ENCODE measurements at regions not wholly inside any gene's neighbourhood (a gene's known extent, or its start where the extent isn't known, plus 50 kb on each side); places are given as distances from the start of the nearest gene placed in this dataset.

DNA sequence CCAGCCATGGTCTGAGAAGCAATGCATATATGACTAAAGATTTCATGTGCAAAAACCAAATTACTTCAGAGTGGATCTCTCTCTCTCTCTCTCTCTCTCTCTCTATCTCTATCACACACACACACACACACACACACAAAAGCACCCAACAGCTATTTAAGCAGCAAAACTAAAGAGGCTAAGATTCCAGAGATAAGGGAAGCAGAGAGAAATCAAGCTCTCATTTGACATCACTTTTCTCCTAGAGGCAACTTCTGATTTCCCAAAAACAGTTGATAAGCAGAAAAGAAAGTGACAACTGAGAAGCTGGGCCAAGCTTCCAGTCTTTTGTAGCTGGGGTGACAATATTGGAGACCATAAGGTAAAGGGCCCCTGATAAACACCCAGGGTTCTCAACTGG lies 526.0 kb upstream of the NR2F2 start:
- no peak for DNase-seq (ENCODE audit: low read depth in 4 of 4, low spot score in 3 of 4)

DNA sequence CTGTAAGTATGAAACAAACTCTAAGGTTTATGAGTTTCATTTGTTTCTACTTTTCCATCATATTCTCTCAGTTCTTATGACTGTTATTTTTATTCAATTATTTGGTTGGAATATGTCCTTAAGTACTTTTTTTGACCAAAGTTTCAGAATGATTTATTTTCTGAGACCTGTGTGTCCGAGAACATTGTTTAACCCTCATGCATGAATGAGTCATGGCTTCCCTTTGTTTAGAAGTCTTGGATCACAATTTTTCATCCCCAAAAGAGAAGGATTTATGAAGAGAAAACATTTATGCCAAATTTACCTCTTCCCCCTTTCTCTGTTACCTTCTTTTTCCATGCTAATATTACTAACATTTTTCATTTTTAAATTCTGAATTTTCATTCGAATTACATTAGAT lies 518.0 kb upstream of the NR2F2 start:
- no peak for DNase-seq (ENCODE audit: low read depth in 4 of 4, low spot score in 3 of 4)

DNA sequence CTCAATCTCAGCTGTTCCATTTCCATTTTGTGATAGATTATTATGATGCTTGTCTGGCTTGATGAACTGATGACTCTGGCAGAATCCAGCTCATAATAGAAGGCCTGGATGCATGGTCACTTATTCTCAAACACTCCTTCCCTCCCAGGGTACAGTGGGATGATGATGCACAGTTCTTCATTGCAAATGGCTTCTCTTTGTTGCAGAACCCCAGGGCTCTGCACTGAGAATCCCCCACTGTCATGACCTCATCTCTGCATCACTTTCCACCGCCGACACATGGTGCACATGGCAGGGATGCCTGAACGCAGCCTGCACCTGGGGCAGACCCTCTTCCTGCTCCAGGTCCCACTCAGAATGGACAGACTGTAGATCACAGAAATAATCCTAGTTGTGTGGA lies 515.6 kb upstream of the NR2F2 start:
- no peak for DNase-seq (ENCODE audit: low read depth in 4 of 4, low spot score in 3 of 4)

DNA sequence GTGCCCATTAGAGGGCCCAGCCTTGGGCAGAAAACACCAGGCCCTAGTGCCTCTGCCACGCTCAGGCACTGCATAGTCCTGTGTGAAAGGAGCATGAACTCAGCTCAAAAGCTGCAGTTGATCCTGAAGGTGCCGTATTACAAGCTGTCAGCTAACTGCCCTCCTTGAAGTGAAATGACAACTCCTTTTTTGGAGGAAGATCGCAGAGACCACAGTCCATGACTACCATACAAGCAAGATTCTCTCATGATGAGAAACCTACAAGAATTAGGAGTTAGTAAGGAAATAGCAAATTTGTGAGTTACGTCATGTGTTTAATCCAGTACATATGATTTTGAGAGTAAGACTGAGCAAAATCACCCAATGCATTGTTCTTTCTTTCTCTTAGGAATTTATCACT lies 513.9 kb upstream of the NR2F2 start:
- no peak for DNase-seq (ENCODE audit: low read depth in 4 of 4, low spot score in 3 of 4)

DNA sequence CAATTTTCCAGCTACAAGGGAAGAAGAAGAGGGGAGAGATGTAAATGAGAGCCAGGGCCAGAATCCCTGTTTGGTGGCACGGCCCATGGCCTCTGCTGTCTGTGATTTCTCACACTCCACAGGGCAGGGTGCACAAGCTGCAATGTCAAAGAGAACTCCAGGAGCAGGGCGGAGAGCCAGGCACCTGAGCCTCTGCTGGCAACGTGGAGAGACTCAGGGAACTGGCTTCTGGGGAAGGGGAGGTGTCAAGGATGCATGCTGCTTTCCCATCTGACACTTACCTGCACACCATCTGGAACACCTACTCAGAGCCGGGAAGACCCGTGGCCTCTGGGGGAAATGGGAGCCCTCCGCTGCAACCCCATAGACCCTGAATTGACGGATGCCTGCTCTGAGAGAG lies 507.5 kb upstream of the NR2F2 start:
- no peak for DNase-seq (ENCODE audit: low read depth in 4 of 4, low spot score in 3 of 4)

DNA sequence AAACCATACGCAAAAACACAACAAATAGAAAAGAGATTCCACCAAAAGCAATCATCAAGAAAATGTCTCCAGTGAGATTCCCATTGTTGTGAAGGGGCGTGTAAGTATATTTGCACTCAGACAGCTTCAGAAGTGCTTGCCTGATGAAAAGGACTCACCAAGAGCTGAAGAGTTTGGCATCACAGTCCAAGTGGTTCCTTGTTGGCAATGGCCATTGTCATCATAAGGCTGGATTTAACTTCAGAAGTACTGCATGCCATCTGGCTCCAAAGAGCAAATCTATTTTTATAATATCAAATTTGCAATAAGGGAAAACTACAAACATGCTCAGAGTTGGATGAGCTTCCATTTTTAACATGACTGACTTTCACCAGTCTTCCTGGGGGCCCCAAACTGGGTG lies 505.3 kb upstream of the NR2F2 start:
- DNase-seq (ENCODE audit: low read depth in 4 of 4, low spot score in 3 of 4) = no peak

DNA sequence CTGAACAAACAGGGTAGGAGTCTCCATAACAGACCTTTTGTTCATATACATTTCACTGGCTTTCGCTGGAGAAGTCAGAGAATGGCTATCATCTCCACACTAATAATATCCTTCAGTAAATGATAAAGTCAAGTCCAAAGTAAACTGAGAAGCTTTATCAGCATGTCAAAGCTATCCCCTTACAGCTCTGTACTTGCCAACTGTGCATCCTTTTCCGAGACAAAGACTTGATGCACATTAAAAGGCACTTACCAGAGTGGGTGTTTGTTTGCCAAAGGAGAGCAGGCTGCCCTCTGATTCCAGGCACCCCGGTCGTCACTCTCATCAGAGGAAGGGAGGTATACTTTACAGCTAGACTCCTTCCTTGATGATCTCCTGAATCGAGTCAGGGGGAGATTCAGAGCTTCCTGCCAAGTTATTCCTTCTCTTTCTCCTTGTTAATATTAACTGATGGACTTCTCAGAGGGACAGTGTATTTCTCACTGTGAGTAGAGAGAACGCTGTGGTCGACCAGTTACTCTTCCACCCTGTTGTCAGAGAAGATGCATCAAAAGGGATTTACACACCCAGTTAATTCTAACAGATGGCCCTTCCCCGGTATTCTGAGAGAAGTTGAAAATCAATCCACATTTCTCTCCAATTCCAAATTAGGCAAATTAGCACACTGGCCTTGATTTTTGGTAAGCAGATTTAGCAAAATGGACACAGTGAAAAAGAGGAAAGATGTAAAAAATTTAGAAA lies 504.7 kb upstream of the NR2F2 start:
- DNase-seq (ENCODE audit: low read depth in 4 of 4, low spot score in 3 of 4) = no peak

DNA sequence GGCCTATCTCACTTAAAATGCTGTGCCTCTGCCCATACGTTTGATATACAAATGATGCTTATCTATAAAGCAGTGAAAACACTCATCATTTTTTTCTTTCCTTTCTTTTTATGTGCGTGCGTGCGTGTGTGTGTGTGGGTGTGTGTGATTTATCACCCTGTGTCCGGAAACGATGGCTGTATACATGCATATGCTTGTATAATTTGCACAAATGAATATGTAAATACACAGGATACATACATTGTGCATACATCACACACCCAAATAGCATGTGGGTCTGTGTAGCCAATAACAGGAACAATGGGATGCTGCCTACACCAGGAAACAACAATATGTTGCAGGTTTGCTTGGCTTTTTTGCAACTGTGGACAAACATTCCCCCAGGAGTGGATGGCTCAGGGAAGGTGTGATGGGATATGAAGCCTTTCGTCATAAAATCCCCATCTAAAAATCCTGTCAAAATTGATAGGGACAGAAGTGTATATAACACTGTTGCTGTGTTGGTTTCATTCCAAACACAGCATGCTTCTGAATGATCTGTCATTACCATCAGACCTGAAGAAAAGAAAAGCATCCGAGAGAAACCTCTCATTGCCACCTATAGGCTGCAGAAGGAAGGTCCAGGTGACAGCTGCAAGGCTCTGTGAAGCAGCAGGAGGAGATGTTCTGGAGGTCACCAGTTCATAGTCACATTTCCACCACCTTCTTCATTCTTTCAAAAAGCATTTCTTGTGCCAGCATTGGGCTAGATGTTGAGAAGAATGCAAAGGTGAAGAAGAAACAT lies 503.9 kb upstream of the NR2F2 start:
- DNase-seq (ENCODE audit: low read depth in 4 of 4, low spot score in 3 of 4) = no peak

DNA sequence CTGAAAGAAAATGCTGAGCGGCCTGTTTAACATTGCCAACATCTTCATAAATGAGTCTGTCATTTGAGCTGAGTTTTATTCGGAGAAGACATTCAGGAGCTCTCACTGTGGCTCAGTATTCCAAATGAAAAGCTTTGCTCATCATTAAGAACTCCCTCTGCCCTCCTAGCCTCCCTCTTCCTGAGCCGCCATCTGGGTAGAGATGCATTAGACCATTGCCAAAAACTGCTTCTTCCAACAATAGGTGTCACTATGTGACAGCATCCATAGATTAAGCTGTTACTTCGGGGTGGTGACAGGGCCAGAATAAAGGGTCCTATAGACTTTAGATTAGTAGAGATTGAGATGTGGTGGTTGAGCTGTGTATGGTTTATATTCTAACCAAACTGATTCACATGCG lies 501.4 kb upstream of the NR2F2 start:
- no peak for DNase-seq (ENCODE audit: low read depth in 4 of 4, low spot score in 3 of 4)

DNA sequence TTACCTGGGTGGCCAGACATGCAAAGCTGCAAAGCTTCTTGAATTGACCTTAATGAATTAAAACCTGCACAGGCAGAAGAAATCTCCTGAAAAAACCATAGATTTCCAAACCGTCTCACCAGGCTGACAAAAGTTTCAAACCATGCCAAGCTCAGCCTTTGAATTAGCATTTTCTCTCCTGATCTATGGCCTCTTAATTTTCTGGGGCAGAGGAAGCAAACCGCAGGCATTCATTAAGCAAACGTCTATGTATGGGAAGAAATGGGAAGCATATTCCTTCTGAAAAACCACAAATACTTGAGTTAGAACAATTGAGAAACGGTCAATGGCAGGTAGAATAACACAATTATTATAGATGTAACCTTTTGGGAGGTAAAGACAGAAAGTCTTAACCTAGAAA lies 500.2 kb upstream of the NR2F2 start:
- DNase-seq (ENCODE audit: low read depth in 4 of 4, low spot score in 3 of 4) = no peak

DNA sequence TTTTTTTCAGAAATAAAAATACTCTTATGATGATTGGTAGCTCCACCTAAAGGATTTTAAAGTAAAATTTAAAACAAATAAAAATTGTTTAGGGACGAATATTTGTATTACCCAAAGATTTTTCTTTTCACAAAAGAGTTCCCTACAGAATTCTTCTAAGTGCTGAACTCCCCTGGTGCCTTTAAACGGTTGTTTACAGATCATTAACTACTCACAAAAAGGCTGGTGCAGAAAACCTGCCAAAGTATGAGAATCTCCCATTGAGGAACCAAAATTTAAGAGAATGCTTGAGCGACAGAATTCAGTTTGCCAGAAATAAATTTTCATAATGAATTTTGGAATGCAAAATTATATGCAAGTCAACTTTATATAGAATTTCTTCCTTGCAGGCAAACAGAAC lies 497.8 kb upstream of the NR2F2 start:
- no peak for DNase-seq (ENCODE audit: low read depth in 4 of 4, low spot score in 3 of 4)

DNA sequence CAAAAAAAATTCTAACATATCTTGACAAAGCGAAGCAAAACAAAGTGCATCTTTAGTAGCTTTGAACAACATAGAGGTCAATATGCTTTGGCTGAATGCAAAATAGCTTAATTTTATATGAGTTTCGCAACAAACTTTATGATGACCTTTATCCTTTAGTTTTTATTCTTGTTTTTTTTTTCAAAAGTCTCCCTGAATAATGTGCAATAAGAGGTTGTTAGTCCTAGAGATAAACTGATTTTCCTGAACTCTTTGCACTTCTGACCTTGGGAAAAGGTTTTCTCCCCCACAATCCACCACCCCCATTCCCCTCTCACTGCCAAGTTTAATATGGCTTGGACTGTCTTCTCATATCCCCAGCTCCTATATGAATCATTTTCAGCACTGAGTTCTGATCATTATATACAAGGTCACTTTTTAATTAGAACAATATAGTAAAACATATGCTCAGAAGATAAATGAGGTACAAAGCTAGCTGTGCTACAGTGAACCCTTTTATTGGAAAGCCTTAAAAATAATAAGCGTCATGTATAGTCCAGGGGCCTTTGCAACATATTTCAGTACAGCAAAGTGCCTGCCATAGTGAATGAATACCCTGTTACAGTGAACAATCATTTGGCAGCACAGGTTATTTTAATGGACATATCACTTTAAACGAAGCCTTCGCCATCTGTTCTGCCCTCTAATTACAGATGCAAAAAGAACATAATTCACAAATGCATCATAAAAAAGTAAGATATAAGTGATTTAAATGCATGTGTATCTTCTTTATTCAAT lies 496.3 kb upstream of the NR2F2 start:
- DNase-seq (ENCODE audit: low read depth in 4 of 4, low spot score in 3 of 4) = no peak

DNA sequence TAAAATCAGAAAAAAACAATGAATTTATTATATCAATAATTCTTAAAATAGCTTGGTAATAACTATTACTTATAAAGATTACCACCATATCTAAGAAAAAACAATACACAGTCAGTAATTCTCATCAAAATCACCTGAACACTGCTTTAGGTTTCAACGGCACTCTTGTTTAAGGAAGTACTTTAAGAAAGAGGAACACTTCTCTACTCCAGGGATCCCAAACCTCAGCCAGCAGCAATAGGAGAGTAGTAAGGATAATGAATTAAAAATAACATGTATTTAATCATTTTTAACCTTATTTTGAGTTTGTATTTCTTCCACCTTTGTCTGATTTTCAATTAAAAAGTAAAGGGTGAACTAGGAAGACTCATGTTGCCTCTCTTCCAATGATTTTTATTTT lies 494.0 kb upstream of the NR2F2 start:
- DNase-seq (ENCODE audit: low read depth in 4 of 4, low spot score in 3 of 4) = no peak

DNA sequence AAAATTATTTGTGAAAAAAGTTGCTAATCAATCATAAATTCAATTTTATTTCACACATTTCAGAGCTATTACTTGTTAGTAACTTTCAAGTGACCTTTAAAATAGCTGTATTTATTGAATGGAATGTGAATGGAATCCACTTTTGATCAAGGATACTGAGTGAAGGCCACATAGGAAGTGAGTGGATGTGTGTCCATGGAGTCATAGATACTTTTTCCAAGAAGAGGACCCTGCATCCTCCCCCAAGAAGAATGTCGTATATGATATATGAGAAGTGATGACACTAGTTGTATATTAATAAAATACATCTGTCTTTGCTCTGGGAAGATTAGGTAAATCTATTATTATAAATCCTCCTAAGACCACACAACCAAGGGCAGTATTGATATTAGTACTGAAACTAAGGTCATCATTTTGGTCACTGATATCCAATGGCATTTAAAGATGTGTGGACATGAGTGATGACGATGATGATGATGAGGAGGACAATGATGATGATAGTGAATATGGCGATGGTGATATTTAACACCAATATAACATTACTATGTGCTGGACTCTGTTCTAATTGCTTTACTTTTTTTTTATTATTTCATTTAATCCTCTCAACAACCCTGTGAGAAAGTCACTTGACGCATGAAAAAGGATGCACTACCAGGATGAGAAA lies 493.0 kb upstream of the NR2F2 start:
- no peak for DNase-seq (ENCODE audit: low read depth in 4 of 4, low spot score in 3 of 4)

DNA sequence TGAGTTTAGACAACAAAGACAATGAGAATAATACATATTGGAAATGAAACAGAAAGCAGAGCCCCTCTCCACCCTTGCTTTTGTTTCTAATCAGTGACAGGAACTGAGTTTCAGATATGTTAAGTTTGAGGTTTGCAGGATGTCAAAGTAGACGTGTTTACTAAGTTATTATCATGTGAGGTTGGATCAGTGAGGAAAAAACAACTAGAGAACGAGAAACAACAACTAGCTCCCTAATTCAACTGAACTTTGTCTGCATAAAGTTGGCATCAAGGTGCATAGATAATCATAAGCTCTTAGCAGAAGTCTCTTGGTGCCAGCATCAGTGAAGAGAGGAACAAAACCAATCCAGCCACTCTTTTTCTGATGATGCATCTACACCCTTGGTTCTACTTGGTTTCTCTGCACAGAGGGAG lies 491.1 kb upstream of the NR2F2 start:
- no peak for DNase-seq (ENCODE audit: low read depth in 4 of 4, low spot score in 3 of 4)

DNA sequence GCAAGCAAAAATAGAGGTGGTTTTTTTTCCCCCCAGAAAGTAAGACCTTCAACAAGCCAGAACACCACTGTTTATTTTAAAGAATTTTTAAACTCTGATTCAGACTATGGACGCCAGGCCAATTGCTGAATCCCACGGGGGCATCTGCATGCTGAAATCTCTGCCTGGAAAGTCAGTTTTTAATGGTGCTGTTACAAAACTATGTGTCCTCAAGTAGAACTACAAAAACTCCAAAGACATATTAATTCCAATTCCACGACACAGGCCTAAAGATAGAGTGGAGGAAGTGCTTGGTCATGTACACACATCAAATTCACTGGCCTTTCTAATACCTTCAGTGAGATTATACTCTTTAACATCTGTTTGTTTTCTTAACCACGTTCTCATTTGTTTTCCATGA lies 490.5 kb upstream of the NR2F2 start:
- no peak for DNase-seq (ENCODE audit: low read depth in 4 of 4, low spot score in 3 of 4)

DNA sequence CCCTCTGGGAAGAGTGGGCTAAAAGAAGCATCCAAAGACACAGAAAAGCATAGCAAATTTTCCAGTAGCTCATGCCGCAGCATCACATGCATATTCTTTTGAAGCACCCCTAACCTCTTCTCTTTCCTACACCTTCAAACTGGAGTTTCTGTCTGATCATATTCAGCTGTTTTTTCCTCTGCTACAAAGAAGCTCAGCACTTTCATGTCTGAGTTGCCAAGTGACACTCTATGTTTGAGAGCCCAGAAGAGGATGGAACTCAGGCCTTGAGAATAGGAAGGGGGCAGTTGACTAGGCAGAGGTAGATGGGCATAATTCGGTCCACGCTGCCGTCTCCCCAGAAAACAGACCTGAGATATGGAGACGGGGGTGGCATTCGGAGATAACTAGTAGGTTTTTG lies 489.6 kb upstream of the NR2F2 start:
- no peak for DNase-seq (ENCODE audit: low read depth in 4 of 4, low spot score in 3 of 4)

DNA sequence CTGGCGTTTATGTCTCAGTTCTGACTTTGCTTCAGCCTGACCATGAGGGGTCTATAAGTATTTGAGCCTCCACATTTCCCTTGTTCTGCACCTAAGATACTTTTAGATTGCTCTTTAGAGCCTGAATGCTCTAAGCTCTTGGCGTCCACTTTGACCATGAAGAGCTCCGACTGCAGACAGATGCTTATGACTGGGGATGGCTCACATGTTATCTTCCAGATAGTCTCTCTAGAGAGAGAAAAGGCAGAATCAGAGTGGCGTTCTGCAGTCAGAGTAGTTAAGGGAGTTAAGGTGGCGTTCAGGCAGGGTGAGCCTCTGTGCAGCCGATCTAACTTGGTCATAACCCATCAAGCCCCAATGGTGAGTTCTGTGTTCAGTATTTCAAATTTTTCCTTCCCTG lies 487.9 kb upstream of the NR2F2 start:
- DNase-seq (ENCODE audit: low read depth in 4 of 4, low spot score in 3 of 4) = no peak

DNA sequence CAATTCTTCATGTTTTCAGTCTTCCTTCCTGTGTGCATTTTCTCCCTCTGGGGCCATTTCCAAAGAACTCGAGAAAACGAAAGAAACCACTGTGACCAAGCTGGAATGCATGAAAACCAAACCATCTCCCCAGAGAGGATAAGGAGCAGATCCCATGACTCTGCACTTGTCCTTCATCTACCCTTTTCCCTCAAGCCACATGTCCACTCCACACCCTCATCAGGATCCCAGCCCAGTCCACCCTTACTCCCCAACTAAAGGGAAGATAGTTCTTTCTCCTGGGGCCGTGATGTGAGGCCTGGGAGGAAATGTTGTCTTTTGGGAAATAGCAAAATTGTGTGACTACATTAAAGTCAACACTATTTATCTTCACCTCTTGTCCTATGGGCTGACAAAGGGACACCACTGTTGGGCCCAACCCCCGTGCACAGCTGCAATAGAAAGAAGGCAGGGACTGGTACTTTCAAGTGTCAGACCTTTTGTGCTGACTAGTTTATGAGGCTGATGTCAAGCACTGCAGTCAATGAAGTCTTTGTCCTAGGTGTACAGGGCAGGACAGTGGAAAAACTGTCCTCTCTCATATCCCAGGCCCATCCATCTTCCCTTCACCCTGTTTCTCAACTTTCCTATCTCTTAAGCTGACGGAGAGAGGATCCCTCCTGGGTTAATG lies 487.1 kb upstream of the NR2F2 start:
- no peak for DNase-seq (ENCODE audit: low read depth in 4 of 4, low spot score in 3 of 4)

DNA sequence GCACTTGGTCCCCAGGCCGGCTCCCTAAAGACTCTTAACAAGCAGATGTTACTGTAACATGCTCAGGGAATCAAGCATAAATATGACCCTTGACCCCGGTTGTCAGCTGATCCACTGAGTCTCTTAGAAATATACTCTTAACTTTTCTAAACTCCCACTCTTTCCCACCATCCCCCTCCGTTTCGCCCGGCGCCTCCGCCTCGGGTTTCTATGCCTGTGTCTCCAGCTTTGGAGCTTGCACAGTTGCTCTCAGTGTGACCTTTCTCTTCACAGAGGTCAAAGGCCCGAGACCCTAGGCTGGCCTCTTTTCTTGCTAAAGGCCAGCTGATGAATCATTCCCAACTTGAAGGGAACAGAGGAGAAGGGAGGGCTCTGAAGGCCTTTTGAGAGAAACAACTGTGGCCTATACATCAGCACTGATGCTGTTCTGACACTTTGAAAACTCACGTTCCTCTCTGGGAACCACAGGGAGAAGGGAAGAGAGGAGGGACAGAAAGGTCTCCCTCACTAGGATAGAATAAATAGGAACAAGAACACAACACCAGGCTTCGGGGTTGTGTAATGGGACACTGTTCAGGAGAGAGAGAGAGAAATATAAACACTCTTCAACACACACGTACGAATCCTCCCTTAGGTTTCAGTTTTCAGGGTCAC lies 484.5 kb upstream of the NR2F2 start:
- peak in 2 of 4 donors; percentile 63 to 79 for DNase-seq (ENCODE audit: low read depth in 4 of 4, low spot score in 3 of 4)
